GM21717 (cell line): ENCODE measurements at regions not wholly inside any gene's neighbourhood (a gene's known extent, or its start where the extent isn't known, plus 50 kb on each side); places are given as distances from the start of the nearest gene placed in this dataset.

Source experiments
- ATAC-seq: cut with Tn5 transposase; IDR thresholded peaks from one replicate; pipeline ENCODE4 v1.9.1; 2021; ENCODE audit warnings: mild to moderate bottlenecking, moderate library complexity; ENCODE audit not compliant: unreplicated experiment

DNA sequence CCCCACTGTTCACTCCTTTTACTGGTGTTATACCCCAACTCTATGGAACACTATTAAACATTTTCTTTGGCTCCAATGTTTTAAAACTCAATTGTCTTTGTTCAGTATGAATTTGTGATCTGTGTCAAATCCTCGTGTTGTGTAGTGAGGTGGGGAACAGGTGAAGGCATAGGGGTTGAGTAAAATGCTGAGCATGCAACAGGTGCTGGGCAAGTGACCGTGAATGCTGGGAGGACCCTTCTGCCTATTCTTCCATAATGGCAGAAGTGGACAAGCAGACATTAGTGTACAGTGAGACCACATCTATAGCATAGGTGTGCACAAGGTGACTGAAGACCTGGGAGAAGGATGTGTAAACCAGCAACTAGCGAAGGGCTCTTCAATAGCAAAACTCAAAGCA lies 1188.0 kb downstream of the UQCRFS1 start:
- no peak for ATAC-seq

DNA sequence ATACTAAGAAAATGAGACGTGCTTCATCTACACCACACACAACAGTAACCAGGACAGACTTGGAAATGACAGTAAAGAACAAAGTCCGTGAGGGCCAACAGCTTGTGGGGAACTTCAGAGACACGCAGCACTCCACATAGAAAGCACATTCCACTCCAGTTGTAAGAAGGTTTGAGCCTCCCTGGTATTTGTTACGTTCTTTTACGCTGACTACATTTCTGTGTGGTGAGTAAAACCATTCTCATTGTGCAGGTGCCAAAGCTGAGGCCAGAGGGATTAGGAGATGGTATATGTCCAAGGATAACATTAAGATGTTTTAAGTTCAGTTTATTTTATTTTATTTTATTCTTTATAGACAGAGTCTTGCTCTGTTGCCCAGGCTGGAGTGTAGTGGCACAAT lies 1189.9 kb downstream of the UQCRFS1 start:
- ATAC-seq = no peak

DNA sequence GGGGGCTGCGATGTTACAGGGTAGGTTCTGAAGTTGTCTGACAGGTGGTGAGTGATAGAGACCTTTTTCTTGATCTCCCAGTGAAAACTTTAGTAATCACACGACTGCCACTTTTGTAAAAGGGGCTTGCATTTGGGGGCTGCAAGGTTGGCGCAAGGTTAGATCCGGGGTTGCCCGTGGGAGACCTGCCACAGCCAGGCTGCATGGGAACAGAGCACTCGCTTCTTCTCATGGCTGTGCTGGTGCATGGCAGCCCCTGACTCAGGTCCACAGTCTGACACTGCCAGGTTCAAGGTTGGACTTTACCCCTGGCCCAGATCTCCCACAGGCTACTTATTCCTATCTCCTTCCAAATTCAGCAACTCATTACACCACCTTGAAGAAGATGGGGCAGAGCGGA lies 1190.4 kb downstream of the UQCRFS1 start:
- ATAC-seq = no peak

DNA sequence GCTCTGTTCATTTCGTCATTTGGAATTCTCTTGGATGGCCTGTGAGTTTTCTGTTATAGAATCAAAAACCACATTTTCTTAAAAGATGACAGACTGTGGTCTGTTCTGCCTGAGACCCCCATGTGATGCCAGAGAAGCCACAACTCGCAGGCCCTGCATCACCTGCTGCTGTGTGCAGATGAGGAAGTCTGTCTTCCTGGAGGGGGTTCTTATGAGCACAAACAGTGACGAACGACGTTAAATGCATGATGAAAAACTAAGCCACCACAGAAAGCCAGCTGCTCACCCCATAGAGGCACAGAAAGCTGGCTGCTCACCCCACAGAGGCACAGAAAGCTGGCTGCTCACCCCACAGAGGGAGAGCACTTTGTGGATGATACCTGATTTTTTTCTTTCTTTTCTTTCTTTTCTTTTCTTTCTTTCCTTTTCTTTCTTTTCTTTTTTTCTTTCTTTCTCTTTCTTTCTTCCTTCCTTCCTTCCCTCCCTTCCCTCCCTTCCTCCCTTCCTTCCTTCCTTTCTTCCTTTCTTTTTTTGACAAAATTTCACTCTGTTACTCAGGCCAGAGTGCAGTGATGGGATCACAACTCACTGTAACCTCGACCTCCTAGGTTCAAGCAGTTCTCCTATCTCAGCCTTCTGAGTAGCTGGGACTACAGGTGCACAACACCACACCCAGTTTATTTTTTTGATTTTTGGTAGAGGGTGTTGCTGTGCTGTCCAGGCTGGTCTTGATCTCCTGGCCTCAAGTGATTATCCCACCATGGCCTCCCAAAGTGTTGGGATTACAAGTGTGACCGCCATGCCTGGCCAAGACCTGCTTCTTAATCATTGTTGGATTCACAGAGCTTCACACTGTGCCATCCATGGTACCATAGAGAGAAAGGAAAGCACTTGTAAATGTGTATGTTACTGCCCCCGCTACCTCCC lies 1191.4 kb downstream of the UQCRFS1 start:
- no peak for ATAC-seq

DNA sequence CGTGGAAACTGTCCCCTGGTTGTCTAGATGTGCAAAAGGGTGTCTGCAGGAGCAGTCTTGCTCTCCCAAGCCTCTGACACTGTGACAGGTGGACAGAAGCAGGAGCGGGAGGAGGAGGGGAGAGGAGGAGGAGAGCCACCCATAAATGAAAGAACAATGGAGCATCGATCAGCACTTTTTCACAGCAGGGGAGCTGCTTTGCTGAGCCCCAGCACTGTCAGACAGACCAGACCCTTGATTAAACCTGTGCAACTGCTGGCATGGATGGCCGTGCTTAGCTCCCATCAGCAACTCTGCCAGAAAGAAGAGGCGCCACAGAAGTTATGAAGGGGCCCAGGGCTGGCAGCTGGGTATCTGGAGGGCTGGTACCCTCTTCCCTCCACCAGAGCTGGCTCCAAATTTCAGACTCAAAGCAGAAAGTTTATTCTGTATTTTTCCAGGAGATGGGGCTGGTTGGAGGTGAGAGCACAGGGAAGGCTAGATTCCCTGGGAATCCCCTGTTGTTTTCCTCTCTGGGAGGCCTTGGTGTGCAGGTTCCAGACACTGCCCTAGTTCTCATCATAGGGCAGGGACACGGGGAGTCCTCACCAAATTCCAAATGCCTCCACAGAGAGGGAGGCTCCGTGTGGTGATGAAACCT lies 1192.2 kb downstream of the UQCRFS1 start:
- no peak for ATAC-seq

DNA sequence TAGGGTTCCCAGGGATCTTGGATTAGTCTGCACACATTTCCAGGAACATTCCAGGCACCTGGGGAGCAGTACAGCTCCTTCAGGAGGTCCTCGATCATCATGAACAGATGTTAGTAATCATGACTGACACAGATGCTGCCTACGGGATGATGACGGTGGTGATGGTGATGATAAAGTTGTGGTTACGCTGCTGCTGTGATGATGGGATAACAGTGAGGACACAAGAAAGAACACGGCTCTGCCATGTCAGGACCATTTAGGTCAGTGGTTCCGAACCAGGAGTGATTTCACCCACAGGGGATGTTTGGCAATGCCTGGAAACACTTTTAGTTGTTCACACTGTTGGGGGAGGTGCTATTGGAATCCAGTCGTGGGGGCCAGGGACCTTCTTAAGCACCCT lies 1193.0 kb downstream of the UQCRFS1 start:
- ATAC-seq = no peak

DNA sequence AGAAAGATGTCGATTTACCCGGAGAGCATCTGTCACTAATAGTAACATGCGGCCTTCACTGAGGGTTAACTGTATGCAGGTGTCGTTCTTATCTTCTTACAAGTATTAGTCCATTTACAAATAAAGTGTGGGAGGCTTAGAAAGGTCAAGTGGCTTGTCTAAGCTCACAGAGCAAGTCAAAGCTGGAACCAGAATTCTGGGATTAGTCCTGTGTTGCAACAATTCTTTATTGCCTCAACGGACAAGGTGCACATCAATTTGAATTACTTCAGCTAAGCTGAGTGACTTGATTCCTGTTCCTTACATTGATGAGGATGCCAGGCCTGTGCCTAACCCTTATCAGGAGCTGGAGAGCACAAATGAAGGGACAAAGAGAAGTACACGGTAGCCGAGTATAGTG lies 1193.6 kb downstream of the UQCRFS1 start:
- no peak for ATAC-seq

DNA sequence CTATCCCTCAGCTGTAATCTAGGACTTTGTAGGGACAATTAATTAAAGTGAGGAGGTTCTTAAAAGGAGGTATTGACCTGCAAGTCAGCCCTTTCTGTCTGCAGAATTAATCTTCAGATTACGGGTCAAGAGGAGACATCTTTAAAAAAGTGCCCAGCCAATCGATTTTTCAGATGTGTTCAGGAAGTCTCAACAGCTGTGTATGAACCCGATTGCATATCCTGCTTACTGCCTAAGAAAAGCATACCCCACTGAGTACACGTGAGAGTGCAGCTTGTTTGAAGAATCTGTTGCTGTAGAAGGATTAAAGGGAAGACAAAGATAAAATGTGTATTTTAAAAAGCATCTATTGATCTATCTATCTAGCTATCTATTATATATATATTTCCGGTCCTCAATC lies 1194.5 kb downstream of the UQCRFS1 start:
- ATAC-seq = no peak

DNA sequence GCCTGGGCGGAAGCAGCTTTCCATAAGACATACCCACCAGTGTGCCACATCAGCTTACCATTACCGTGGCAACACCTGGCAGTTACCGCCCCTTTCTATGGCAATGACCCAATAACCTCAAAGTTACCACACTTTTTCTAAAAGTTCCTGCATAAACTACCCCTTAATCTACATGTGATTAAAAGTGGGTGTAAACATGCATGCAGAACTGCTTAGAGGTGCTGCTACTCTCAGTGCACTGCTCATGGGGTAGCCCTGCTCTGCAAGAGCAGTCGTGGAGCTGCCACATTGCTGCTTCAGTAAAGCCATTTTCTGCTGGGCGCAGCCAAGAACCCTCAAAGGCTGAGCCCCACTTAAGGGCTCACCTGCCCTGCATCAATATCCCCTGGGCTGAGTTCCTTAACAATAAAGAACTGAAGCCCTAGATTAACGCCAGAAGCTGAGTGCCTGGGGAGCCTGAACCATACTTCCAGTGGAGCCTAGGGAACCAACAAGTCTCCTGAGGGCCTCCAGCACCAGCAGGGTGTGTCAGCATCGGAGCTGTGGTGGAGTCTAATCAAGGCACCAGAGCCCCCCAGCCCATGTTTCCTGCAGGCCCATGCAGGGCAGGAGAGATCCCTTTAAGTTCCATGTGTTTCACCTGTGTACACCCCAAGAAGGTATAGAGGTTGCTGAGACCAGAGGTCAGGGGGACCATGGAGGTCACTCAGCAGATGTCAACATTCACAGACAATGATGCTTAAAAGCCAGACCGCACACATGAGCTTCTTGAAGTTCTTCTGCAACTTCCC lies 1198.1 kb downstream of the UQCRFS1 start:
- no peak for ATAC-seq

DNA sequence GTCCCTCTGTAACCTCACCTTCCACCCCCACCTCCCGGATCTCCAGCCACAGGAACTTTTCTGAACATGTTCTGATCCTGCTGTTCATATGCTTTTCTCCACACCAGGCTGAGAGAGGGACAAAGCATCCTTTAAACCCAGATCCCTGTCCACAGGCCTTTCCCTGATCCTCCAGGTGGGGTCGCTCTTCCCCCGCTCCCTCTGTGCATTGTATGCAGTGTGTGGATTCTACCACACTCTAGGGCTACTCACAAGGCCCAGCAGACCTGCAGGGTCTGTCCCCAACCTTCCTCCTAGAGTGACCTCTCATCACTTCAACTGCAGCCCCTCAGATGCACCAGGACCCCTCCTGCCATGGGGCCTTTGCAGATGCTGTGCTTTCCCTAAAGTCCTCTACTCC lies 1200.6 kb downstream of the UQCRFS1 start:
- no peak for ATAC-seq

DNA sequence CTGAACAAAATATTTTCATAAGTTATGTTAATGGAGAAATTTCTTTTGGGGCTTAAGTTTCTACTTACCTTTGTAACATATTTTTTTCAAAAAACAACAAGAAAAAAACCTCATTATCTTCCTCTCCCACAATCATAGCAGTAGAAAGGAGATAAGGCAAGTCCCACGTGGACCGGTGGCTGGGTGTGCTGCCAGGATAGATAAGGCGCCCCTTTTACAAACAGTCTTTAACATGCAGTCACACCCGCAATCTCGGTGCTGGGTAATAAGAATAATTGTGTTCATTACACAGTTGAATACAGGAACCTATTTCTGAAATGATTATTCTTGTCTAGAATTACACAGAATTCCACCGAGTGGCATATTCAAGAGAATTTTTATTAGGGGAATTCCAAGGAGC lies 1202.3 kb downstream of the UQCRFS1 start:
- no peak for ATAC-seq

DNA sequence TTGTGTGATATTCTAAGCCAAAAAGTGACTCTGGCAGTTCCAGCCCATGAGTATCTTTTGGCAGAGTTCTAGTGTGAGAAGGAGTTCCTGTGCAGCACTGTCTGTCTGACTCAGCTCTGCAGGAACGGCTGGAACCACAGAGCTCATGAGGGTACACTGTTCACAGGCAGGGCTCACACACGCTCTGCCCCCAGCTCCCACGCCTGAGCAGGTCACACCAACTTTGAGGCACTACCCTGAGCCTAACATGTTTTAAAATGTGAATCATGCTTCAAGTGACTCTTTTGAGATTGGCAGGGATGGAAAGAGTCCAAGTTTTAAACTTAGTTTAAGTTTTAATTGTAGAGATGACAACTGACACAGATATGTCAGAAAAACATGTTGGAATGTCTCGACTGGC lies 1203.3 kb downstream of the UQCRFS1 start:
- no peak for ATAC-seq

DNA sequence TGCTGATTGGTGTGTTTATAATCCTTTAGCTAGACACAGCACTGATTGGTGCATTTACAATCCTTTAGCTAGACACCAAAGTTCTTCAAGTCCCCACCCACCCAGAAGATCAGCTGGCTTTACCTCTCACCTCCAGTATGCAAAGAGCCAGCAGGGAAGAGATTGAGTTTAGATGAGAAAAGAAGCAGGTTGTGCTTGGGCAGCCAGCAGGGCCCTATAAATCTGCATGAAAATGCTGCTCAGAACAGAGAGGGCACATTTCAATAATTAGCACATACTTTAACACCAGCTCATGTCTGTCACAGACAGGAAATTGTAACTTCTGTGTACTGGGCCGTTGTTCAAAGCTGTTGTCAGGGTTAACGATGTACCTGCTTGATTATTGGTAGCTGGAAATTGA lies 1204.3 kb downstream of the UQCRFS1 start:
- no peak for ATAC-seq

DNA sequence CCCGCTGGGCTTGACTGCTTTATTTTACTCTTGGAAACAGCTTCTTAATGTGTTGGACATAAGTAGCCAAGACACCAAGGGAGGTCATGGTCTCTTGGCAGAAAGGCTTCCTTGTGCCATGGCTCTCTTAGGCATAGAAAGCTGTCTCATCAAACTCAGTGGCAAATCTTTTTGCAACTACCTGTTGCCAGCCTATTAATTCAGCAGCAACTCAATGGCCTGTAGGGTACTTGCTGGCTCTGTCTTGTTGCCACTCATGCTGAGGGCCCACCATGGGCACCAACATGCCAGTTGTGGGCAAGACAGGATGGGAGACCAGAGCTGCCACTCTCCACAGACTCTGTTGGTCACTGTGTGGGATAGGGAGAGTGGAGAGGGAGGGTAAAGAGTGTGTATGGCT lies 1209.4 kb downstream of the UQCRFS1 start:
- ATAC-seq = no peak

DNA sequence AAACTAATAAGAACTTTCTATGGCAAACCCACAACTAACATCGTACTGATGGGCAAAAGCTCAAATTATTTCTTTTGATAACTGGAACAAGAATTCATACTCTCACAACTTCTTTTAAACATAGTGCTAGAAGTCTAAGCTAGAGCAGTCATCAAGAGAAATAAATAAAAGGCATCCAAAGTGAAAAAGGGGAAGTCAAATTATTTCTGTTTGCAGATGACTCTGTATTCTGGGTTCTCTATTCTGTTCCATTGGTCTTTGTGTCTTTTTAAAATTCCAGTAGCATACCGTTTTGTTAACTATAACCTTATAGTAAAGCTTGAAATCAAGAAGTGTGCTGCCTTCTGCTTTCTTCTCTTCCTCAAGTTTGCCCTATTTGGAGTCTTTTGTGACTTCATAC lies 1215.9 kb downstream of the UQCRFS1 start:
- no peak for ATAC-seq

DNA sequence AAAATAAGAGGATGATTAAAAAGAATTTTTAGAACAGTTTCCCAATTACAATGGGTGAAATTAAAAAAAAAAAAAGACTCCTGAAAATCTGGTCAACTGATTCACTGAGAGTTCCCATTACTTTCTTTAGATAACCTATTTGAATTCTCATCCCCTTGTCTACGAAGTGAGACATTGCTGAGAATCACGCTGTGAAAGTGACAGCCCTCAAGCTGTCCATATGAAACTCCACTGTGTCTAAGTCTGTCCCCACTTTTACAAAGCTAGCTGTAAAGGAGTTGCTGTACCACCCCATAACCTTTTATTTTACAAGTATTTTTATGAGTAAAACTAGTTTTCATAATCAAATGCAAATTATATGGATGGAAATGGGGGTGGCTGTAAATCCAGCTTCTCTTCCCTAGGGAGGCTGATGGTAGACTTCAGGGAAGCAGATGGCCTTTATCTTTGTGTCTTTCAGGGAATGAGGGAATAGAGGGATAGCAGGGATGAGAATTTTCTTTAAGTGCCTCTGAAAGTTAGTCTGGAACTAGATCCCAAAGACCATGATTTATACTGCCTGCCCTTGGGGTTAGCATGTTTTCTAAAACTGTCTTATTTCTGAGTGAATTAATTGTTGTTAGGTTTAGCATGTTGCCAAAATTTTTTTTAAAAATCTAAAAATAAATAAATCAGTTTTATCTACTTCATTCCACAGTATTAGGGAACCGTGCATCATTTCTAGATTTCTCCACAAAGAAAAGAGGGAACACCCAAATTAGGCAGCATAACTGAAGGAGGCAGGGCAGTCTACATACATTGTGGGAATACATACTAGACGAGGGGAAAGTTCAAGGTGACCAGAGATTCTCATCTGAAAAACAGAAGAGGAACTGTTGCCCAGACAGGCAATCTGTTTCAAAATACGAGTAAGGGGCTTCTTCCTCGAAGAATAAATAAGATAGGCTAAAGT lies 1219.1 kb downstream of the UQCRFS1 start:
- no peak for ATAC-seq

DNA sequence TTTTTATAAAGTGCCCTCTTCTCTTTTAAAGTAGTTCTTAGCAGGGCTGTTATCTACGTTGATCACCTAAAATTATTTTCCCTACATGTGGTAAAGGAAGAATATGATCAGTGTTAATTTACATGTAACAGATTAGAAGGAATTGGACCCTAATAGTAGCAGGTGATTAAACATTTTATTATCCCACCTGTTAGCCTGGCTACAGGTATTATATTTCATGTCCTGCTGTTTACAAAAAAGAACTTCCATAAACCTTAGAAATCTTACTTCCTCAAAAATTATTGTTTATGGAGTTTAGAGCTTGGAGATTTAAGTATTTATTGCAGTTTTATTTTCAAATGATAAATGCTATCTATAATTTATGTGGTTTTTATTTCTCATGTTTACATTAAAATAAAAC lies 1226.7 kb downstream of the UQCRFS1 start:
- ATAC-seq = no peak

DNA sequence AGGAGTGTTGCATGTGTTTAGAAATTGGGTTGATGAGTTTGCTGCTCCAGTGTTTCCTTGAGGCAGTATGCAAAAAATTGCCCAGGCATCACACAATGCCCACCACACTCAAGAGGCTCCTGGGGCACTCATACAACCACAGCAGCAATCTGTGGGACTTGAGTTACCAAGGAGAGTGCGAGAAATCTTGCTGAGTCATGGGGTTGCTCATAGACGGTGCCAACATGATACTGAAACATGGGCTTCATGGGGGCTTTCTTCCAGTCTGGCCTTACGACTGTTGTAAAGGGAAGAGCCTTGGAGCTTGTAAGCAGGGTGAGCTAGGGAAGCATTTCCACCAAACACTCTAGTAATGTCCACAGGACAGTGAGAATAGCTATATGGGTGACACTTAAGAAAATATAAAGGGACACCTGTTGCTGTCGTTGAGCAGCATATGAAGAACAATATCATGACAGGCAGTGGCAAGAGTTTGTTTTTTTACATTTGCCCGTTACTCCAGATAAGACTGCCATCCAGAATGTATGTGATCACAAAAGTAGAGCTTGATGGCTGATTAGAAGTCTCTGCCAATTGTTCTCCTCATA lies 1237.4 kb downstream of the UQCRFS1 start:
- ATAC-seq = no peak

DNA sequence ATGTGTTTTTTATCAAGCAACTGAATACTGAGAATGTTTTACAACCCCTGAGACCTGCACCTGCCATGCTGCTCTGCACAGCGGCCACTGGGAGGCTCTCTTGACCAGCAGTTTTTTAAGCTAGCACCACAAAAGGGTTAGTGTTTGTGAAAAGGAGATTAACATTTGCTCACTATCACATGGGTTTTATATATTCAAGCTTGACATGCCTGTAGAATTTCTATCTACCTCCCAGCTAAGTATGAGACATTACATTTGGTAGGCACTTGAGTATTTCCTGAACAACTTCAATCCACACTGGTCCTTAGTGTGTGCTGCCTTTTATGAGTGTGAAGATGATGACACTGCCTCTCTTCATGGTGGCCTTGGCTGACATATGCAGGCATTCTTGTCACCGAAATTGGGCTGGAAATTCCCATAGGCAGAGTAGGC lies 1238.9 kb downstream of the UQCRFS1 start:
- ATAC-seq = no peak
